HEK293 (cell line): ENCODE measurements at regions not wholly inside any gene's neighbourhood (a gene's known extent, or its start where the extent isn't known, plus 50 kb on each side); places are given as distances from the start of the nearest gene placed in this dataset.

Experiments used
- CTCF ChIA-PET: fragments of 350-600 bp; formaldehyde crosslinking; extraction: SDS; loops from one replicate; lab custom pipeline; 2021; ENCODE audit warnings: antibody characterized with exemption; lab: Yijun Ruan, JAX
- POLR2A ChIA-PET: fragments of 300-600 bp; formaldehyde crosslinking; extraction: SDS; loops from one replicate; lab custom pipeline; 2020; ENCODE audit warnings: antibody characterized with exemption, inconsistent platforms; lab: Yijun Ruan, JAX
- H3K27ac ChIP-seq: fragments of 200-500 bp; sonication (Bioruptor generic); 2 replicates; pipeline ENCODE4 v1.5.1; 2014; ENCODE audit warnings: low read depth, low read length, control low read depth, inconsistent platforms; ENCODE audit errors: extremely low read depth
- H3K36me3 ChIP-seq, 2 experiments: fragments of 200-500 bp in 1 of 2; sonication (Bioruptor generic) in 1 of 2; 1 replicate in 1 of 2; 2 replicates in 1 of 2; pipeline ENCODE4 v1.5.1; 2014 to 2017; ENCODE audit warnings: inconsistent platforms in 2 of 2, low read length in 2 of 2; ENCODE audit not compliant: control insufficient read depth in 2 of 2, insufficient read depth in 1 of 2
- H3K4me1 ChIP-seq: fragments of 200-500 bp; sonication (Bioruptor generic); 2 replicates; pipeline ENCODE4 v1.5.1; 2014; ENCODE audit warnings: mild to moderate bottlenecking, low read length, inconsistent platforms; ENCODE audit not compliant: control insufficient read depth, insufficient read depth
- H3K4me3 ChIP-seq: 2 replicates; pipeline ENCODE4 v1.5.1; 2011; ENCODE audit warnings: low read depth, mild to moderate bottlenecking, control low read depth, low read length, moderate library complexity
- H3K9me3 ChIP-seq: fragments of 200-500 bp; sonication (Bioruptor generic); 2 replicates; pipeline ENCODE4 v1.5.1; 2014; ENCODE audit warnings: low read depth, low read length, inconsistent platforms; ENCODE audit not compliant: control insufficient read depth, insufficient read depth
- GLI2 ChIP-seq: fragments of 450-650 bp; formaldehyde crosslinking; IDR thresholded peaks from 2 replicates; pipeline ENCODE4; 2017; ENCODE audit warnings: missing biosample characterization, missing genetic modification characterization, low read depth, borderline replicate concordance
- RBAK ChIP-seq: fragments of 450-650 bp; formaldehyde crosslinking; IDR thresholded peaks from 2 replicates; pipeline ENCODE4 v1.5.1; 2016; ENCODE audit warnings: missing biosample characterization, missing genetic modification characterization
- REPIN1 ChIP-seq: fragments of 450-650 bp; formaldehyde crosslinking; IDR thresholded peaks from 2 replicates; pipeline ENCODE4 v1.5.1; 2017; ENCODE audit warnings: missing biosample characterization, missing genetic modification characterization, low read depth
- ZEB2 ChIP-seq: fragments of 450-650 bp; formaldehyde crosslinking; IDR thresholded peaks from 2 replicates; pipeline ENCODE4 v1.5.1; 2016; ENCODE audit warnings: missing biosample characterization, missing genetic modification characterization
- ZFP3 ChIP-seq: fragments of 450-650 bp; formaldehyde crosslinking; IDR thresholded peaks from 2 replicates; pipeline ENCODE4 v1.5.1; 2016; ENCODE audit warnings: low read depth, missing biosample characterization, missing genetic modification characterization
- ZNF132 ChIP-seq: fragments of 450-650 bp; formaldehyde crosslinking; IDR thresholded peaks from 2 replicates; pipeline ENCODE4 v1.5.1; 2017; ENCODE audit warnings: missing biosample characterization, missing genetic modification characterization, borderline replicate concordance
- ZNF155 ChIP-seq: fragments of 450-650 bp; formaldehyde crosslinking; IDR thresholded peaks from 2 replicates; pipeline ENCODE4 v1.5.1; 2016; ENCODE audit warnings: missing biosample characterization, missing genetic modification characterization
- ZNF239 ChIP-seq: fragments of 450-650 bp; formaldehyde crosslinking; IDR thresholded peaks from 2 replicates; pipeline ENCODE4 v1.5.1; 2016; ENCODE audit warnings: missing biosample characterization, missing genetic modification characterization
- ZNF274 ChIP-seq, 2 experiments: fragments of 200-500 bp in 1 of 2; fragments of 450-650 bp in 1 of 2; sonication (Bioruptor generic) in 1 of 2; formaldehyde crosslinking in 1 of 2; IDR thresholded peaks; 2 replicates each; pipeline versions ENCODE4 v1.5.1 to v1.6.1; 2014 to 2016; ENCODE audit warnings: borderline replicate concordance in 1 of 2, inconsistent platforms in 1 of 2, low read length in 1 of 2, missing biosample characterization in 1 of 2, missing genetic modification characterization in 1 of 2
- ZNF341 ChIP-seq: fragments of 450-650 bp; formaldehyde crosslinking; IDR thresholded peaks from 2 replicates; pipeline ENCODE4; 2016; ENCODE audit warnings: low read depth, missing biosample characterization, missing genetic modification characterization
- ZNF514 ChIP-seq: fragments of 450-650 bp; formaldehyde crosslinking; IDR thresholded peaks from 2 replicates; pipeline ENCODE4 v1.5.1; 2016; ENCODE audit warnings: missing biosample characterization, missing genetic modification characterization
- ZNF561 ChIP-seq: fragments of 450-650 bp; IDR thresholded peaks from 2 replicates; pipeline ENCODE4 v1.5.1; 2018; ENCODE audit warnings: missing biosample characterization, missing genetic modification characterization, borderline replicate concordance
- ZNF571 ChIP-seq: fragments of 450-650 bp; formaldehyde crosslinking; IDR thresholded peaks from 2 replicates; pipeline ENCODE4 v1.5.0; 2017; ENCODE audit warnings: missing biosample characterization, missing genetic modification characterization
- ZNF670 ChIP-seq: fragments of 450-650 bp; formaldehyde crosslinking; IDR thresholded peaks from 2 replicates; pipeline ENCODE4 v1.5.1; 2016; ENCODE audit warnings: missing biosample characterization, missing genetic modification characterization, low read depth
- ZNF707 ChIP-seq: fragments of 450-650 bp; formaldehyde crosslinking; IDR thresholded peaks from 2 replicates; pipeline ENCODE4 v1.5.1; 2016; ENCODE audit warnings: missing biosample characterization, missing genetic modification characterization
- ZNF768 ChIP-seq: fragments of 450-650 bp; formaldehyde crosslinking; IDR thresholded peaks from 2 replicates; pipeline ENCODE4 v1.5.1; 2018; ENCODE audit warnings: missing biosample characterization, mild to moderate bottlenecking, missing genetic modification characterization
- TF ChIP-seq, protein P1 (sequence below): fragments of 450-650 bp; formaldehyde crosslinking; IDR thresholded peaks from 2 replicates; pipeline ENCODE4 v1.5.1; 2016; ENCODE audit warnings: missing biosample characterization, missing genetic modification characterization, low read depth
- TF ChIP-seq, protein P2 (sequence below): fragments of 450-650 bp; formaldehyde crosslinking; IDR thresholded peaks from 2 replicates; pipeline ENCODE4 v1.5.1; 2016; ENCODE audit warnings: missing biosample characterization, missing genetic modification characterization
- TF ChIP-seq, protein P3 (sequence below): fragments of 450-650 bp; formaldehyde crosslinking; IDR thresholded peaks from 2 replicates; pipeline ENCODE4 v1.5.1; 2017; ENCODE audit warnings: missing biosample characterization, missing genetic modification characterization

DNA sequence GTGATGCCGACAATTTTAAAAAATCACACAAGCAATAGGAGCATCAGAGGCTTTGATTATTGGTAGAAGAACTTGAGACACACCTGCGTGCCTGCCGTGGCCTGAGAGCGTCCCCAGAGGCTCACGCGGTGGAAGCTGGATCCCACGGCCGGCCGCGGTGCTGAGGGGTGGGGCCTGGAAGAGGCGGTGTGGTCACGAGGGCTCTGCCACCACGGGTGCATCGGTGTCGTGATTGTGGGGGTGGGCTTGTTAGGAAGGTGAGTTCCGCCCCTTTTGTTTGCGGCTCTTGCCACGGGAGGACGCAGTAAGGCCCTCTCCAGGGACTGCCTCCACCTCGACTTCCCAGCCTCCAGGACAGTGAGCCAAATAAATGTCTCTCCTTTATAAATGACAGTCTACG lies 77.2 kb upstream of the ADRA2C start (continued):
- TF ChIP-seq, protein P1, sequence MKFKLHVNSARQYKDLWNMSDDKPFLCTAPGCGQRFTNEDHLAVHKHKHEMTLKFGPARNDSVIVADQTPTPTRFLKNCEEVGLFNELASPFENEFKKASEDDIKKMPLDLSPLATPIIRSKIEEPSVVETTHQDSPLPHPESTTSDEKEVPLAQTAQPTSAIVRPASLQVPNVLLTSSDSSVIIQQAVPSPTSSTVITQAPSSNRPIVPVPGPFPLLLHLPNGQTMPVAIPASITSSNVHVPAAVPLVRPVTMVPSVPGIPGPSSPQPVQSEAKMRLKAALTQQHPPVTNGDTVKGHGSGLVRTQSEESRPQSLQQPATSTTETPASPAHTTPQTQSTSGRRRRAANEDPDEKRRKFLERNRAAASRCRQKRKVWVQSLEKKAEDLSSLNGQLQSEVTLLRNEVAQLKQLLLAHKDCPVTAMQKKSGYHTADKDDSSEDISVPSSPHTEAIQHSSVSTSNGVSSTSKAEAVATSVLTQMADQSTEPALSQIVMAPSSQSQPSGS (tag by site-specific recombination) = no peak
- TF ChIP-seq ZNF768 (tag by site-specific recombination) (no peak), ZNF561 (tag by site-specific recombination) (no peak)

- CTCF ChIA-PET = no interaction called here
- POLR2A ChIA-PET = no interaction called here
- TF ChIP-seq ZNF514 (tag by site-specific recombination) (no peak), ZNF132 (tag by site-specific recombination) (no peak), ZEB2 (tag by site-specific recombination) (no peak), ZNF707 (tag by site-specific recombination) (no peak), RBAK (tag by site-specific recombination) (no peak), REPIN1 (no peak), ZNF571 (tag by site-specific recombination) (no peak), ZNF155 (tag by site-specific recombination) (no peak), ZNF341 (tag by site-specific recombination) (no peak), ZFP3 (tag by site-specific recombination) (no peak), ZNF239 (tag by site-specific recombination) (no peak), ZNF274 (IDR thresholded peaks at IDR 0.05; ENCODE audit: low read length) (no peak), ZNF274 (tag by site-specific recombination; IDR thresholded peaks at IDR 0.05; ENCODE audit: borderline replicate concordance) (no peak)
- TF ChIP-seq, protein P2, sequence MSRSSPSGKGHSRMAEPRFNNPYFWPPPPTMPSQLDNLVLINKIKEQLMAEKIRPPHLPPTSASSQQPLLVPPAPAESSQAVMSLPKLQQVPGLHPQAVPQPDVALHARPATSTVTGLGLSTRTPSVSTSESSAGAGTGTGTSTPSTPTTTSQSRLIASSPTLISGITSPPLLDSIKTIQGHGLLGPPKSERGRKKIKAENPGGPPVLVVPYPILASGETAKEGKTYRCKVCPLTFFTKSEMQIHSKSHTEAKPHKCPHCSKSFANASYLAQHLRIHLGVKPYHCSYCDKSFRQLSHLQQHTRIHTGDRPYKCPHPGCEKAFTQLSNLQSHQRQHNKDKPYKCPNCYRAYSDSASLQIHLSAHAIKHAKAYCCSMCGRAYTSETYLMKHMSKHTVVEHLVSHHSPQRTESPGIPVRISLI (tag by site-specific recombination) = no peak
These were observed 77.9 kb upstream of the ADRA2C start for GRCh38 chr4:3688018-3688998.

GRCh38 chr4:3687538-3687937 lies 78.6 kb upstream of the ADRA2C start:
- no peak overlapping the region for H3K27ac ChIP-seq
- ChIA-PET CTCF (no interaction called here), POLR2A (no interaction called here)
- no peak for TF ChIP-seq ZNF670 (tag by site-specific recombination)
- no peak for TF ChIP-seq GLI2 (tag by site-specific recombination)
- TF ChIP-seq, protein P3, sequence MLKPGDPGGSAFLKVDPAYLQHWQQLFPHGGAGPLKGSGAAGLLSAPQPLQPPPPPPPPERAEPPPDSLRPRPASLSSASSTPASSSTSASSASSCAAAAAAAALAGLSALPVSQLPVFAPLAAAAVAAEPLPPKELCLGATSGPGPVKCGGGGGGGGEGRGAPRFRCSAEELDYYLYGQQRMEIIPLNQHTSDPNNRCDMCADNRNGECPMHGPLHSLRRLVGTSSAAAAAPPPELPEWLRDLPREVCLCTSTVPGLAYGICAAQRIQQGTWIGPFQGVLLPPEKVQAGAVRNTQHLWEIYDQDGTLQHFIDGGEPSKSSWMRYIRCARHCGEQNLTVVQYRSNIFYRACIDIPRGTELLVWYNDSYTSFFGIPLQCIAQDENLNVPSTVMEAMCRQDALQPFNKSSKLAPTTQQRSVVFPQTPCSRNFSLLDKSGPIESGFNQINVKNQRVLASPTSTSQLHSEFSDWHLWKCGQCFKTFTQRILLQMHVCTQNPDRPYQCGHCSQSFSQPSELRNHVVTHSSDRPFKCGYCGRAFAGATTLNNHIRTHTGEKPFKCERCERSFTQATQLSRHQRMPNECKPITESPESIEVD (tag by site-specific recombination) = no peak
- H3K4me3 ChIP-seq = no peak overlapping the region
- no peaks in the 10 kb centered on the region for H3K9me3 ChIP-seq
- H3K36me3 ChIP-seq = no peaks in the 10 kb centered on the region
- no peaks in the 10 kb centered on the region for H3K4me1 ChIP-seq

More at GRCh38 chr4:3688018-3688998, 77.9 kb upstream of the ADRA2C start:
- Histone ChIP-seq H3K9me3 (no peaks in the 10 kb centered on the region), H3K27ac (no peak overlapping the region), H3K4me3 (no peak overlapping the region), H3K36me3 (no peaks in the 10 kb centered on the region), H3K4me1 (no peaks in the 10 kb centered on the region)
